Suprapubic skin (tissue), 4 donors: ENCODE measurements at regions not wholly inside any gene's neighbourhood (a gene's known extent, or its start where the extent isn't known, plus 50 kb on each side); places are given as distances from the start of the nearest gene placed in this dataset.

Experiments used
- EP300 ChIP-seq: sonication (generic); formaldehyde crosslinking; IDR thresholded peaks from one replicate; pipeline ENCODE4 v1.6.1; 2017; ENCODE audit warnings: antibody characterized with exemption
- POLR2A ChIP-seq, 2 donors: fragments of 450-650 bp; IDR thresholded peaks; one replicate each; pipeline ENCODE4 v1.6.1; 2017; ENCODE audit warnings: antibody characterized with exemption in 2 of 2, mild to moderate bottlenecking in 2 of 2, moderate library complexity in 2 of 2
- POLR2AphosphoS5 ChIP-seq, 3 donors: sonication (generic); formaldehyde crosslinking; IDR thresholded peaks; one replicate each; pipeline ENCODE4 v1.6.1; 2017; ENCODE audit warnings: antibody characterized with exemption in 3 of 3
- TF ChIP-seq, protein P1 (sequence below), 2 donors: fragments of 200-600 bp in 1 of 2; fragments of 450-650 bp in 1 of 2; sonication (generic) in 1 of 2; IDR thresholded peaks; one replicate each; pipeline ENCODE4 v1.5.1; 2016 to 2019; ENCODE audit warnings: antibody characterized with exemption in 2 of 2, mild to moderate bottlenecking in 1 of 2, moderate library complexity in 1 of 2

GRCh38 chr7:7112868-7113267 lies 69.5 kb upstream of the C1GALT1 start:
- TF ChIP-seq, protein P1, sequence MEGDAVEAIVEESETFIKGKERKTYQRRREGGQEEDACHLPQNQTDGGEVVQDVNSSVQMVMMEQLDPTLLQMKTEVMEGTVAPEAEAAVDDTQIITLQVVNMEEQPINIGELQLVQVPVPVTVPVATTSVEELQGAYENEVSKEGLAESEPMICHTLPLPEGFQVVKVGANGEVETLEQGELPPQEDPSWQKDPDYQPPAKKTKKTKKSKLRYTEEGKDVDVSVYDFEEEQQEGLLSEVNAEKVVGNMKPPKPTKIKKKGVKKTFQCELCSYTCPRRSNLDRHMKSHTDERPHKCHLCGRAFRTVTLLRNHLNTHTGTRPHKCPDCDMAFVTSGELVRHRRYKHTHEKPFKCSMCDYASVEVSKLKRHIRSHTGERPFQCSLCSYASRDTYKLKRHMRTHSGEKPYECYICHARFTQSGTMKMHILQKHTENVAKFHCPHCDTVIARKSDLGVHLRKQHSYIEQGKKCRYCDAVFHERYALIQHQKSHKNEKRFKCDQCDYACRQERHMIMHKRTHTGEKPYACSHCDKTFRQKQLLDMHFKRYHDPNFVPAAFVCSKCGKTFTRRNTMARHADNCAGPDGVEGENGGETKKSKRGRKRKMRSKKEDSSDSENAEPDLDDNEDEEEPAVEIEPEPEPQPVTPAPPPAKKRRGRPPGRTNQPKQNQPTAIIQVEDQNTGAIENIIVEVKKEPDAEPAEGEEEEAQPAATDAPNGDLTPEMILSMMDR (IDR thresholded peaks at IDR 0.05) = no peak
- no peak for TF ChIP-seq POLR2A (IDR thresholded peaks at IDR 0.05)
- TF ChIP-seq POLR2AphosphoS5 (IDR thresholded peaks at IDR 0.05) = no peak
- TF ChIP-seq EP300 = no peak
